ENCODE measurements at regions not wholly inside any gene's neighbourhood (a gene's known extent, or its start where the extent isn't known, plus 50 kb on each side); places are given as distances from the start of the nearest gene placed in this dataset.

GRCh38 chr9:135254176-135255032 lies 166.9 kb downstream of the OLFM1 start:
- DNase-seq (ENCODE audit: low read depth in 2 of 2), result no peak

- no peak for DNase-seq (ENCODE audit: low read depth in 2 of 2)
Measured at GRCh38 chr9:135255033-135255840, 167.8 kb downstream of the OLFM1 start.

- no peak for DNase-seq (ENCODE audit: low read depth in 2 of 2)
Measured at GRCh38 chr9:135255841-135256580, 168.5 kb downstream of the OLFM1 start.

GRCh38 chr9:135256581-135257354 lies 169.3 kb downstream of the OLFM1 start:
- DNase-seq (ENCODE audit: low read depth in 2 of 2), result no peak

- DNase-seq (ENCODE audit: low read depth in 2 of 2), result no peak
Measured at GRCh38 chr9:135258461-135258860, 171.0 kb downstream of the OLFM1 start.

- DNase-seq (ENCODE audit: low read depth in 2 of 2), result no peak
Measured at GRCh38 chr9:135259273-135259672, 171.8 kb downstream of the OLFM1 start.

- no peak for DNase-seq (ENCODE audit: low read depth in 2 of 2)
Measured at GRCh38 chr9:135260221-135261180, 173.0 kb downstream of the OLFM1 start.

- no peak for DNase-seq (ENCODE audit: low read depth in 2 of 2)
Measured at GRCh38 chr9:135262248-135262647, 174.8 kb downstream of the OLFM1 start.

GRCh38 chr9:135263511-135263910 lies 176.0 kb downstream of the OLFM1 start:
- no peak for DNase-seq (ENCODE audit: low read depth in 2 of 2)

GRCh38 chr9:135265931-135266330 lies 178.5 kb downstream of the OLFM1 start:
- DNase-seq (ENCODE audit: low read depth in 2 of 2), result no peak

- no peak for DNase-seq (ENCODE audit: low read depth in 2 of 2)
Measured at GRCh38 chr9:135267191-135267809, 179.8 kb downstream of the OLFM1 start.

GRCh38 chr9:135268031-135268430 lies 180.6 kb downstream of the OLFM1 start:
- no peak for DNase-seq (ENCODE audit: low read depth in 2 of 2)

GRCh38 chr9:135268981-135269380 lies 181.5 kb downstream of the OLFM1 start:
- DNase-seq (ENCODE audit: low read depth in 2 of 2), result no peak

GRCh38 chr9:135269912-135270830 lies 182.7 kb downstream of the OLFM1 start:
- DNase-seq (ENCODE audit: low read depth in 2 of 2), result no peak

GRCh38 chr9:135271425-135271824 lies 184.0 kb downstream of the OLFM1 start:
- no peak for DNase-seq (ENCODE audit: low read depth in 2 of 2)

- DNase-seq (ENCODE audit: low read depth in 2 of 2), result no peak
Measured at GRCh38 chr9:135272608-135273007, 185.1 kb downstream of the OLFM1 start.

- no peak for DNase-seq (ENCODE audit: low read depth in 2 of 2)
Measured at GRCh38 chr9:135273008-135273407, 185.5 kb downstream of the OLFM1 start.

- no peak for DNase-seq (ENCODE audit: low read depth in 2 of 2)
Measured at GRCh38 chr9:135275163-135275562, 187.7 kb downstream of the OLFM1 start.

Measured in activated CD4-positive, alpha-beta T cell treated with anti-CD3 and anti-CD28 coated beads for 24 hours (primary cell).